ENCODE measurements at regions not wholly inside any gene's neighbourhood (a gene's known extent, or its start where the extent isn't known, plus 50 kb on each side); places are given as distances from the start of the nearest gene placed in this dataset.

- no peak for TF ChIP-seq POLR2AphosphoS5 (IDR thresholded peaks at IDR 0.05)
- no peak for TF ChIP-seq CTCF (IDR thresholded peaks at IDR 0.05)
- no peak for TF ChIP-seq POLR2A (IDR thresholded peaks at IDR 0.05)
These were observed 72.4 kb upstream of the TNP1 start for GRCh38 chr2:216932113-216932862.
